ENCODE measurements at regions not wholly inside any gene's neighbourhood (a gene's known extent, or its start where the extent isn't known, plus 50 kb on each side); places are given as distances from the start of the nearest gene placed in this dataset.

DNA sequence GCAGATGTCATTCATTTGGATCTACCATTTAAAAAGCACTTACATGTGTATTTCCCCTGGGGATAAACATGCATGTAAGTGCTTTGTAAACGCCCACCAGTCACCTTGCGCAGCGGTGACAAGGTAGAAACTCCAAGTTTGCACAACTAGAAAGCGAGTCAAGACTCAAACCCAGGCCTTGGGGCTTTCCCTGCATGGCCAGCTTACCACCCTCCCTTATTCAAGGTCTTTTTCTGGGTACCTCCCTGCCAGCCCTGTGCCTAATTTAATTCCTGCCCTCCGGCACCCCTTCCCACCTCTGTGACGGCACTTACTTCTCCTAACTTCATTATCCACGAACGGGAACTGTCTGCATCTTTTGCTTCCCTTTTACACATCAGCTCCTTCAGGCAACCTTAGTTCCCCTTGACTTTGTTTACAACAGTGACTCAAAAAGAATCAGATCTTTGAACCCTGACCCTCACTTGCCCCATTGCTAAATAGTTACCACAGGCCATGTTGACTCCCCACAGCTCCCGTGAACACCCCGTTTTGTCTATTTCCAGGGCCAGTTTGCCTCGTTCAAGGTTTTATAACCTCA, 138.3 kb upstream of the ETS2 start:
- Histone ChIP-seq H3K4me3 (ENCODE audit: low read depth, low read length) (no peak overlapping the region), H3K36me3 (ENCODE audit: control insufficient read depth in 2 of 2, insufficient read depth in 1 of 2, low read length in 2 of 2) (no peaks in the 10 kb centered on the region), H3K4me1 (ENCODE audit: control insufficient read depth, insufficient read depth, low read length) (no peaks in the 10 kb centered on the region), H3K9me3 (ENCODE audit: control insufficient read depth, insufficient read depth, low read depth, low read length) (no peaks in the 10 kb centered on the region), H3K27ac (ENCODE audit: extremely low read depth, low read depth, low read length) (no peak overlapping the region)
- ChIA-PET CTCF (interaction anchor here (1.0 to 3.1 kb wide), 3 partner anchors 9 to 470 kb away, joined by 3 to 16 read pairs (median 7); no protein-coding TSS in a partner anchor), POLR2A (no interaction called here)
- no peak for TF ChIP-seq ZNF37A (tag by site-specific recombination; IDR thresholded peaks at IDR 0.05)
- TF ChIP-seq ZNF585B (tag by site-specific recombination; IDR thresholded peaks at IDR 0.05) = 0 out of 2 replicates have a peak, but pooled peaks have one; percentile 3

- Histone ChIP-seq H3K4me1 (ENCODE audit: control insufficient read depth, insufficient read depth, low read length) (no peaks in the 10 kb centered on the region), H3K4me3 (ENCODE audit: low read depth, low read length) (no peak overlapping the region), H3K27ac (ENCODE audit: extremely low read depth, low read depth, low read length) (no peak overlapping the region), H3K9me3 (ENCODE audit: control insufficient read depth, insufficient read depth, low read depth, low read length) (no peaks in the 10 kb centered on the region), H3K36me3 (ENCODE audit: control insufficient read depth in 2 of 2, insufficient read depth in 1 of 2, low read length in 2 of 2) (no peaks in the 10 kb centered on the region)
- ChIA-PET CTCF (interaction anchor here (1.4 to 3.1 kb wide), 3 partner anchors 10 to 470 kb away, joined by 3 to 16 read pairs (median 7); no protein-coding TSS in a partner anchor), POLR2A (no interaction called here)
- no peak for TF ChIP-seq ZNF16 (tag by site-specific recombination; IDR thresholded peaks at IDR 0.05; ENCODE audit: low read depth)
- no peak for TF ChIP-seq SALL2 (tag by site-specific recombination; IDR thresholded peaks at IDR 0.05; ENCODE audit: borderline replicate concordance)
- TF ChIP-seq ZNF777 (tag by site-specific recombination; IDR thresholded peaks at IDR 0.05; ENCODE audit: borderline replicate concordance) = no peak
- no peak for TF ChIP-seq SP3 (tag by site-specific recombination; IDR thresholded peaks at IDR 0.05)
- no peak for TF ChIP-seq ZBTB17 (tag by site-specific recombination; IDR thresholded peaks at IDR 0.05)
- no peak for TF ChIP-seq KLF16 (tag by site-specific recombination; IDR thresholded peaks at IDR 0.05)
- no peak for TF ChIP-seq HOXA7 (CRISPR knock-in tag; IDR thresholded peaks at IDR 0.05; ENCODE audit: borderline replicate concordance)
- TF ChIP-seq ZNF596 (tag by site-specific recombination; IDR thresholded peaks at IDR 0.05) = no peak
Measured at GRCh38 chr21:38668067-38668466, 137.7 kb upstream of the ETS2 start.

DNA sequence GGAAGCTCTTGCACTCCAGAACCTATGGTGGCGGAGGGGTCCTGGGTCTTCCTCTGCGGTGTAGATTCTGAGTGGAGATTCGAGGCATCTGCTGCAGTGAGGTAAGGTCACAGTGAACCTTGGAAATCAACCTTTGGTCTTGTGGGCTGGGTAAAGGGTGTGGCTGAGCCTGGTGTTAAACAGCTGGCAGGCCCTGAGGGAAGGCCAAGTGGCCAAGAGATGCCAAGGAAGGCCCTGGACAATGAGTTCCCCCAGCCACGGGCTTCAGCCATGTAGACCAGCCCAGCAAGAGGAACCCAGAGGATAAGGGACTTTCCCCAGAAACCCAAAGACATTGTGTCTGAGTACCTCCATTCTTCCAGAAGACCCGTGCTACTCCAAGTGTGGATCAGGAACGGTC, 137.2 kb upstream of the ETS2 start:
- POLR2A ChIA-PET = no interaction called here
- no peak overlapping the region for H3K4me3 ChIP-seq (ENCODE audit: low read depth, low read length)
- H3K4me1 ChIP-seq (ENCODE audit: control insufficient read depth, insufficient read depth, low read length) = no peaks in the 10 kb centered on the region
- TF ChIP-seq, protein P1, sequence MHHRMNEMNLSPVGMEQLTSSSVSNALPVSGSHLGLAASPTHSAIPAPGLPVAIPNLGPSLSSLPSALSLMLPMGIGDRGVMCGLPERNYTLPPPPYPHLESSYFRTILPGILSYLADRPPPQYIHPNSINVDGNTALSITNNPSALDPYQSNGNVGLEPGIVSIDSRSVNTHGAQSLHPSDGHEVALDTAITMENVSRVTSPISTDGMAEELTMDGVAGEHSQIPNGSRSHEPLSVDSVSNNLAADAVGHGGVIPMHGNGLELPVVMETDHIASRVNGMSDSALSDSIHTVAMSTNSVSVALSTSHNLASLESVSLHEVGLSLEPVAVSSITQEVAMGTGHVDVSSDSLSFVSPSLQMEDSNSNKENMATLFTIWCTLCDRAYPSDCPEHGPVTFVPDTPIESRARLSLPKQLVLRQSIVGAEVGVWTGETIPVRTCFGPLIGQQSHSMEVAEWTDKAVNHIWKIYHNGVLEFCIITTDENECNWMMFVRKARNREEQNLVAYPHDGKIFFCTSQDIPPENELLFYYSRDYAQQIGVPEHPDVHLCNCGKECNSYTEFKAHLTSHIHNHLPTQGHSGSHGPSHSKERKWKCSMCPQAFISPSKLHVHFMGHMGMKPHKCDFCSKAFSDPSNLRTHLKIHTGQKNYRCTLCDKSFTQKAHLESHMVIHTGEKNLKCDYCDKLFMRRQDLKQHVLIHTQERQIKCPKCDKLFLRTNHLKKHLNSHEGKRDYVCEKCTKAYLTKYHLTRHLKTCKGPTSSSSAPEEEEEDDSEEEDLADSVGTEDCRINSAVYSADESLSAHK (tag by site-specific recombination; IDR thresholded peaks at IDR 0.05) = no peak
- TF ChIP-seq ZNF23 (tag by site-specific recombination; IDR thresholded peaks at IDR 0.05; ENCODE audit: borderline replicate concordance) = no peak
- no peak for TF ChIP-seq ZNF521 (tag by site-specific recombination; IDR thresholded peaks at IDR 0.05)
- no peak for TF ChIP-seq RBAK (tag by site-specific recombination; IDR thresholded peaks at IDR 0.05)
- no peak for TF ChIP-seq KLF7 (tag by site-specific recombination; IDR thresholded peaks at IDR 0.05; ENCODE audit: borderline replicate concordance)
- no peak for TF ChIP-seq ZNF639 (tag by site-specific recombination; IDR thresholded peaks at IDR 0.05)
- TF ChIP-seq ZNF501 (tag by site-specific recombination; IDR thresholded peaks at IDR 0.05) = no peak
- TF ChIP-seq KLF10 (tag by site-specific recombination; IDR thresholded peaks at IDR 0.05) = no peak
- no peak for TF ChIP-seq GLIS1 (tag by site-specific recombination; IDR thresholded peaks at IDR 0.05)
- no peak for TF ChIP-seq ZNF335 (tag by site-specific recombination; conservative IDR thresholded peaks at IDR 0.05)
- H3K36me3 ChIP-seq (ENCODE audit: control insufficient read depth in 2 of 2, insufficient read depth in 1 of 2, low read length in 2 of 2) = no peaks in the 10 kb centered on the region
- CTCF ChIA-PET = interaction anchor here (0.6 to 3.1 kb wide), 11 partner anchors 10 to 469 kb away, joined by 3 to 16 read pairs (median 3); no protein-coding TSS in a partner anchor
- H3K27ac ChIP-seq (ENCODE audit: extremely low read depth, low read depth, low read length) = no peak overlapping the region
- no peaks in the 10 kb centered on the region for H3K9me3 ChIP-seq (ENCODE audit: control insufficient read depth, insufficient read depth, low read depth, low read length)
